ENCODE measurements at regions not wholly inside any gene's neighbourhood (a gene's known extent, or its start where the extent isn't known, plus 50 kb on each side); places are given as distances from the start of the nearest gene placed in this dataset.

DNA sequence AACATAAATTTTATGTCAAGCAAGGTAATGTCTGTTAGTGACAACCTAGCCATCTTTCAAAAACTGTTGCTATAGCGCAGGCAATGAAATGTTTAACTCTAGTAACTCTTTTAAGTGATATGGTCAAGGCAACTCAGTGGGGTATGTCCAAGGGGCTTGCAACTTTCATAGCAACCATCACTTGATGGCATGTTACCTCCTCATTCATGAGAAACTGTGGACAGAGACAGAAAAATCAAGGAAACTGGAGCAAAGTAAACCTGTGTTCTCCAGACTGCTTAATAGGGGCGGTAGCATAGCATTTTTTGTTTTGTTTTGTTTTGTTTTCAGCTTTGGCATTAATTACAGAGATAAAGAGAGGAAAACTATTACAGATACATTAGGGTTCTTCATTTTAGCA lies 1456.8 kb upstream of the AGA start:
- no peak overlapping the region for H3K27ac ChIP-seq
- no peak for TF ChIP-seq ZFX (IDR thresholded peaks at IDR 0.05)
- TF ChIP-seq, protein P1, sequence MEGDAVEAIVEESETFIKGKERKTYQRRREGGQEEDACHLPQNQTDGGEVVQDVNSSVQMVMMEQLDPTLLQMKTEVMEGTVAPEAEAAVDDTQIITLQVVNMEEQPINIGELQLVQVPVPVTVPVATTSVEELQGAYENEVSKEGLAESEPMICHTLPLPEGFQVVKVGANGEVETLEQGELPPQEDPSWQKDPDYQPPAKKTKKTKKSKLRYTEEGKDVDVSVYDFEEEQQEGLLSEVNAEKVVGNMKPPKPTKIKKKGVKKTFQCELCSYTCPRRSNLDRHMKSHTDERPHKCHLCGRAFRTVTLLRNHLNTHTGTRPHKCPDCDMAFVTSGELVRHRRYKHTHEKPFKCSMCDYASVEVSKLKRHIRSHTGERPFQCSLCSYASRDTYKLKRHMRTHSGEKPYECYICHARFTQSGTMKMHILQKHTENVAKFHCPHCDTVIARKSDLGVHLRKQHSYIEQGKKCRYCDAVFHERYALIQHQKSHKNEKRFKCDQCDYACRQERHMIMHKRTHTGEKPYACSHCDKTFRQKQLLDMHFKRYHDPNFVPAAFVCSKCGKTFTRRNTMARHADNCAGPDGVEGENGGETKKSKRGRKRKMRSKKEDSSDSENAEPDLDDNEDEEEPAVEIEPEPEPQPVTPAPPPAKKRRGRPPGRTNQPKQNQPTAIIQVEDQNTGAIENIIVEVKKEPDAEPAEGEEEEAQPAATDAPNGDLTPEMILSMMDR (conservative IDR thresholded peaks at IDR 0.05) = no peak

DNA sequence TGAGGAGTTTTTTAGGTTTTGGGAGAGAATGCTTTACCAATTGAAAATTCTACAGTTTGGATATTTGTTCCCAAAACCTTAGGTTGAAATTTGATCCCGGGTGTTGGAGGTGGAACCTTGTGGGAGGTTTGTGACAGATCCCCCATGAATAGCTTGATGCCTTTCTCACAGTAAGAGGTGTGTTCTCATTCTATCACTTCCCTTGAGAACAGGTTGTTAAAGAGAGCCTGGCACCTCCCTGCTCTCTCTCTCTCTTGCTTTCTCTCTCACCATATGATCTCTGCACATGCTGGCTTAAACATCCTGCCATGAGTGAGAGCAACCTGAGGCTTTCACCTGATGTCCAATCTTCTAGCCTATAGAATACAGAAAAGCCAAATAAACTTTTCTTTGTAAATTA lies 1475.5 kb upstream of the AGA start:
- no peak for TF ChIP-seq ZFX (IDR thresholded peaks at IDR 0.05)
- TF ChIP-seq, protein P1 (conservative IDR thresholded peaks at IDR 0.05) = no peak
- H3K27ac ChIP-seq = no peak overlapping the region

DNA sequence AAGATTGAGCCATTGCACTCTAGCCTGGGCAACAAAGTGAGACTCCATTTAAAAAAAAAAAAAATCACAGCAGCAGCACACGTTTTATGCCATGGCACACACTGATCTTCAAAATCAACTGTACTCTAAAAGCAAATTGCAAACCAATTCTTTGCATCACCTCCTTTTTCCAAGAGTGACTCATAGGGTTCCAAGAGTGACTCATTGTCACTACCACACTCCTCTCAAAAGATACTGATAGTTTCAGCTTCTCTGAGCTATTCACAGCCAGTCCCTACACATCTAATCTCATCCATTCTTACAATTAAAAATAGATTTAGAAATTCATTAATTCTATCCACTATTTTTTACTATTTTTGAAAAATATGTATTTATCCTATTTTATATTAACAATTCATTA lies 1494.9 kb upstream of the AGA start:
- H3K27ac ChIP-seq = no peak overlapping the region
- TF ChIP-seq, protein P1 (conservative IDR thresholded peaks at IDR 0.05) = no peak
- no peak for TF ChIP-seq ZFX (IDR thresholded peaks at IDR 0.05)

DNA sequence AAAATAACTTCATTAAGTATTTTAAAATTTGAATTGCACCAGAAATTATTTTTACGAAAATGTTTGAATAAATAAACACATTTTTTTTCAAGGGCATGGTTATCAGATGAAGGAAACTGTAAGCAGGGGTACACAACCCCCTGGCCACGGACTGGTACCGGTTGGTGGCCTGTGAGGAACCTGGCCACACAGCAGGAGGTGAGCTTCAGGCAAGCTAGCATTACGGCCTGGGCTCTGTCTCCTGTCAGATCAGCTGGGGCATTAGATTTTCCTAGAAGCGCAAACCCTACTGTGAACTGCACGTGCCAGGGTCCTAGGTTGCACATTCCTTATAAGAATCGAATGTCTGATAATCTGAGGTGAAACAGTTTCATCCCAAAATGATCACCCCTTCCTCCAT lies 1499.7 kb upstream of the AGA start:
- TF ChIP-seq ZFX (IDR thresholded peaks at IDR 0.05) = no peak
- TF ChIP-seq, protein P1 (conservative IDR thresholded peaks at IDR 0.05) = no peak
- no peak overlapping the region for H3K27ac ChIP-seq

DNA sequence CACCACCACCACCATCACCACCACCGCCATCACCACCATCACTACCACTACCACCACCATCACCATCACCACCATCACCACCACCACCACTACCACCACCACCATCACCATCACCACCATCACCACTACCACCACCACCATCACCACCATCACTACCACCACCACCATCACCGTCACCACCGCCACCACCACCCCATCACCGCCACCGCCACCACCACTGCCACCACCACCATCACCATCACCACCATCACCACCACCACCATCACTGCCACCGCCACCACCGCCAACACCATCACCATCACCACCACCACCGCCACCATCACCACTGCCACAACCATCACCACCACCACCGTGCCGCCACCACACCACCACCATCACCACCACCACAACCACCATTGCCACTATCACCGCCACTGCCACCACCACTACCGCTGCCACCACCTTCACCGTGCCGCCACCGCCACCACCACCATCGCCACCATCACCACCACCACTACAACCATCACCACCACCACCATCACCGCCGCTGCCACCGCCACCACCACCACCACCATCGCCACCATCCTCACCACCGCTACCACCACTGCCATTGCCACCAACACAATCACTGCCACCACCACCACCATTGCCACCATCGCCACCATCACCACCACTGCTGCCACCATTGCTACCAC lies 1511.3 kb upstream of the AGA start:
- no peak for TF ChIP-seq ZFX (IDR thresholded peaks at IDR 0.05)
- TF ChIP-seq, protein P1 (conservative IDR thresholded peaks at IDR 0.05) = no peak
- H3K27ac ChIP-seq = no peak overlapping the region

DNA sequence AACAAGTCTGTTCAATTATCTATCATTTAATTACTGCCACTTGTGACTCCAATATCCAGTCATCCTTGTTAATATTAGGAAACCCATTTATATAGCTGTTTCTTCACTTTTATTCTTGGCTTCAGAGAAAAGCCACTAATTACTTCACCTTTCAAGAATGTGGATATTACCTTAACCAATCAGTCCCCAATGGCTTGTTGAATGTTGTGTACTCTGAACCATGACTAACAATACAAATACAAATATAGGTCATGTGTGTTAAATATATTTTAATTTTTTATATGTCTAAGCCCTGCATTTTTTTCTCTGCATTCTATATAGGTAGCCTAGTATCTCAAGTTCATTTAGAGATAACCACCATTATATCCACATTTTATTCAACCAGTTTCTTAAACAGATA lies 1513.4 kb upstream of the AGA start:
- no peak overlapping the region for H3K27ac ChIP-seq
- no peak for TF ChIP-seq ZFX (IDR thresholded peaks at IDR 0.05)
- TF ChIP-seq, protein P1 (conservative IDR thresholded peaks at IDR 0.05) = no peak

DNA sequence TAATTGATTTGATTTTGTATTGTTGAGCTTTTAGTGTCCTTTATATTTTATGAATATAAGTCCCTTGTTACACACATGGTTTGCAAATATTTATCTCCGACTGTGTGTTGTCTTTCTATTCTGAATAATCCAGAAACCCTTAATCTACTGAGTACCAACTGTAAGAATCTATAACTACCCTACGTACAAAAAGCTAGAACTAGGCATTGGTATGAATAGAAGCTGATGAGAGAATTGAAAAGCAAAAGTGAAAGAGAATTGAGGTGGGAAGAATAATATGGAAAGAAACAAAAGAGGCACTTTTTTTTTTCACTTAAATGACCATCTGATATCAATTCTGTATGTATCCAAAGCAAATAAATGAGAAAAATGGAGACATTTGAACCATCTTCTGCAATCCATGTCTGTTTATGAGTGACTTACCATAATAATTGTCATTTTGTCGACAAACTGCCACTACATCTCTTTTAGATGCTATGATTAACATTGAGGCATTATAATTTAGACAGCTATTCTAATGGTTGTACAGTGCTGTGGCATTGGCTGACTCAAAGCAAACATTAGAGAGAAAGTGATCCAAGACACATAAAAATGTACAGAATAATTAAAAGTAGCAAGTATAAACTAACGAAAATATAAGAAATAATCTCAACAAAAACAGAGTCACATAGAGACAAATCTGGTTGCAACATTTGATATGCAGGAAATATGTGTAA lies 1516.6 kb upstream of the AGA start:
- TF ChIP-seq ZFX (IDR thresholded peaks at IDR 0.05) = no peak
- TF ChIP-seq, protein P1 (conservative IDR thresholded peaks at IDR 0.05) = no peak

More for the DNA sequence above, 1516.6 kb upstream of the AGA start:
- no peak overlapping the region for H3K27ac ChIP-seq

All from C4-2B (cell line).